8988T (cell line): ENCODE measurements at regions not wholly inside any gene's neighbourhood (a gene's known extent, or its start where the extent isn't known, plus 50 kb on each side); places are given as distances from the start of the nearest gene placed in this dataset.

Experiments used
- DNase-seq: peaks from one replicate; pipeline ENCODE4 v3.0.0; 2011

DNA sequence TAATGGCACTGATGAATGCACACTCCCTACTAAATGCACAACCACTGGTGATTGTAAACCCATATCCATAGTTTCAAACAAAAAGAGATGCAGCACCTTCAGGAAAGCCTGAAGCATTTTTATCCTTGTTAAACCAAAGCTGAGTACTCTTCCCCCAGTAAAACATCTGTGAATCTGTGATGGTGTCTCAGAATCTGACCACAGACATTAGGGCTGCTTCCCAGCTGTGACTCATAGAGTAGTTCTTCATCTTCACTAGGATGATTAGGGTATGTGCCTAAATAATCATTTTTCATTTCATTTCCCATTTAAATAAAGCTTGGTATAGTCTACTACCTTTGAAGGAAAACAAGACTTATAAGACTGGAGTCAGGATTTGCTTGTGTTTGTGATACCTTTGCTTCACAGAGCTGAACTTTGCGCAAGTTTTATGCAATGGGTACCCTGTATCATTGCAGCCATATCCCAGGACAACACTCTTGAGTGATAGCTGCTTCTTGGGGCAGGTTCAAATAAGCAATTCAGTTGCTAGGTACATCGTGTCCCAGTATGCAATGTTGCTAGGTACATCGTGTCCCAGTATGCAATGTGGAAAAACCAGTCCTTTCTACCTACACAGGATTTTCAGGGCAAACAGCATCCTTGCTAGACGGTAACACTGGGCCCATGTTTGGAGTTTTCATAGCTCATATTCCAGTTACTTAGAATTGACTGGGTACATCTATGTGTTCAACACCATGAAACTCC, 277.1 kb downstream of the IRS2 start:
- no peak for DNase-seq

DNA sequence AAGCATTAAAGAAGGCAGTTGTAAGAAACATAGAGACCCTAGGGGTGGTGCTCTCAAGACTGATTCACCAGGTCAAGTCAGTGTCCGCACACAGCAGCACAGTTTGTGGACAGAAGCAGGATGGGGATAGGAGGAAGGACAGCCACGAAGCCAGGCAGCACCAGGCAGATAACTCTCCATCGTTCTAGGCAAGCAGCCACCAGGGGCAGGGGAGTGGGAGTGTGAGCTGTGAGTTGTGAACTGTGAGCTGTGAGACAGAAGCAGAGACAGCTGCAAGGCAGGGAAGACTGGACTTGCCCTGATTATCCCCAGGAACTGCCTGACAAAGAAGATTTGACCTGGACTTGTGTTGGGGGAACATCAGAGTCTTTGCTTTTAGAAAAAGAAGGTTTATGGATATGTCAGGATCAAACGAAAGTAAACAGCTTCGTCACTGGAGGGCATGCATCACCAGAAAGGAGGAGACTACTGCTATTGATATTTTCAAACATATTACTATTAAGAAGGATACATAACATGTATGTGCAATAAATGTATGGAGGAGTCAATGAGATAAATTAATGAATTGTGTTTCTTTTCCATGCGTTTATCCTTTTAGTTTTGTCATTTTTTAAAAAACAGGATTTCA, 286.1 kb downstream of the IRS2 start:
- no peak for DNase-seq

DNA sequence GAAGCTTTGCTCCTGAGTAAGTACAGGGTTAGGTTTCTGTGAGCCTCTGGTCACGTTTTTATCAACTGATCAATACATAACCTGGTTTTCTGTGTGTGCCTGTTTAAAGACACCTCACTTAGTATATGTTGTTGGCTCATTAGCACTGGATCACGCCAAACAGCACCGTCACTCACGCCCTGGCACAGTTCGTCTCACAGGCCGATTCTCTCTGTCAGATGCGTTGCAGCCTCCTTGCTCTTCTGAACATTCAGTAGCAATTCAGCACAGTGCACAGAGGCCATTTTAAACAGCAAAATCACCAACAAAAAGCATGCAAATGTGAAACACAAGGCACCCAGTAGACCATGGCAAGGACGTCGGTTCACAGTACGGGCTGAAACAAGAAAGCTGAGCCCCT, 288.5 kb downstream of the IRS2 start:
- DNase-seq: no peak

- no peak for DNase-seq
Observed at GRCh38 chr13:109496216-109496615, 290.2 kb downstream of the IRS2 start.

DNA sequence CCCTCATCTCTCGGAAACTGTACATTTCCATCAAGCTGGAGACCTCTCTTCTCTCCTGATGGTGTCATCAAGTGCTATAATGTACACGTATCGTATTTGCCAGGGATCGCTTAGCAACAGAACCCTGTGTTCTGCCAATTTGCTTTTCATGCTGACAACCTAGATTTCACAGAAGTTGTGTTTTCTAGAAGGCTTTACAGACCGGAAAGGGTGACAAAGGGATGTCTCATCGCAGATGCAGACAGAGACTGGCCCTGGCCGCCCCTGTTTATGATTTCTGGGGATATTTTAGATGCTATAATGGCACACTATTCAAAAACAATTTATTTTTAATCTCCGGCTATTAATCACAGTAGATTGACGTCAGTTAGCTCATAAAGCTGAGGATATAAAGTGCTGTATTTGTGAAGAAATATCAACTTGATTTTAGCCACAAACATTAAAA, 291.4 kb downstream of the IRS2 start:
- DNase-seq: no peak

GRCh38 chr13:109485136-109485794, 301.1 kb downstream of the IRS2 start:
- DNase-seq: no peak

DNA sequence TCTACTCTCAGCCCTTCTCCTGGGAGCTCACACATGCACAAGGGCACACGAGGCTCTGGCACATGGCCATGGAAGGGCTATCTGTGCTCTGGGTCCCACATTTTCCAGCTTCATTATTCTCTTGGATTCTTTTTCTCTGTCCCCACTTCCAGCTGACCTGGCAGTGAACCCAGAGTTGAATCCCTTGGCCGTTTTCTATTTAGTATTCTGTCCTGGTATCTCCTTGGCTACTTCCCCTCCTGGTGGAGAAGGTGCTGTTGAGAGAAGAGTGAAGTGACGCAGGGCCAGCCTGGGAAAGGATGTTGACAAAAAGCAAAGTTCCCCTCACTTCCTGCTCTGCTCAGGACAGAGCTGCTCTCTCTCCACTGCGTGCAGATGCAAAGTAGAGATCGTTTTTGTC, 303.1 kb downstream of the IRS2 start:
- DNase-seq: no peak

DNA sequence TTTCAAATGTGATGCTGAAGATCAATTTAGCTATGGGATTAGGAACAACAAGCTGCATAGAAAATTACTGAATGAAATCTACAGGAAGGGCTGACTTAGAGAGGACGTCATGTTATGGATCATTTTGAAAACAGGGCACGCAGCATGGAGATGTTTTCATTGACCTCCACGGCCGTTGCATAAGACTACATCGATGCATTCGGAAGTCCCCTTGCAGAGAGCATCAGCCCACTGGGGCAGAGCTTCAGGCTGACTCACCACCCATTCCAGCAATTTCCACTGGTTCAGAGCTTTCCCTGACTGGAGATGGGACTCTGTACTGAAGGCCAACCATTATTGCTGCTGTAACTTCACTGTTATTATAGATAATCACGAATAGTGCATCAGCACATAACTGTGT, 305.3 kb downstream of the IRS2 start:
- no peak for DNase-seq

DNA sequence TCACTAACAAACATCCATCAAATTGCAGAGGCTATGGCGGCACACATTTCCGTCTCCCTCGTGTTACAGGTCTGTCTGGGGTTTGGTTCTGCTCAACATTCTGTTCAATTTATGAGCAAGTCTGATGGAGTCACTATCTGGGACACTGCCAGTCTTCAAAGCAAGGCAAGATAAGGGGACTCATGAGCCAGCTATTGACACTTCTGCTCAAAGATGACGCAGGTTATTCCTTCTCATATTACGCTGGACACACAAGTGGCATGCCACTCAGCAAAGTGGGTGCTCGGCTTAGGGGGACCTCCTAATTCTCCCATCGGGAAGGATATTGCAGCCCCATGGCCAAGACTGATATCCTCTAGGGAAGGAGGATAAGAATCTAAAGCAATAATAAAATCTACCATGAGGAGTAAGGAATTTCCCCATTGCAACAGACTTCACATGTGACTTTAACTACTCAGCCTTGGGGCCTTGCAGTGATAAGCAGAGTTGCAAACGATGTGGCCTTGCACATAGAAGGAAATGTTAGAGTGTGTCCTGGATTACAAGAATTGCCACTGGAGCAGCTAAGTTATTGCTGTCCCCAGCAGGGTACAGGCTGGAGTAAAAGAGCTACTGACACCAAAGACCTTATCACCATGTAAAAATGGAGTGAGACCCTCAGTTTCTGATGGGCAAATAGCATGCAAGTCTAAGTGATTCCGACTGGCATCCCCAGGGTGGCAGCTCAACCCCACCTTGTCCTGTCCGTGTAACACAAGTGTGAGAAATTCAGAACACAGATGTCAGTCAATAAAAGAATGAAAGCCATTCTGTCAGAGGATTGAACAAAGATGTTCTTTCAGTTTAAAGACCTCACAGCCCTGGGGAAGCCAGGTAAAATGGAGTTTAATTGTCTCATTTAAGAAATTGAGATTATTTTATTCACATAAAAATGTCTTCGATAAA, 306.1 kb downstream of the IRS2 start:
- no peak for DNase-seq

DNA sequence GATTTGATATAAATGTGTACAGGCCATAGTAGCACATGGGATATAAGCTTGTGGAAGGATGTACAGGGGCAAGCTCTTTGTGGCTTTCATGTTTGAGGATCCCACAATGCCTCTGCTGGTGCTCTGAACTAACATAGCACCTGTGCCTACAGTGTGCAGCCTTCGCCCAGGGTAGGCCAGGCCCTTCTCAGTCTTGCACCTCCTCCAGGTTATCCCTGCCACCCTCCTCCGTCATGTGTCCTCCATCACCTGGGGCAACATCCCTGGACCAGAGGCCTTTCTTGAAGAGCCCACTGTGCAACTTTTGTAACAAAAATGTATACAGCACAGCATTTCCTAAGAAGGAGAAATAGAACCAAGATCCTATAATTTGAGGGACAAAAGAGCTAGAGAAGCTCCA, 306.8 kb downstream of the IRS2 start:
- no peak for DNase-seq

DNA sequence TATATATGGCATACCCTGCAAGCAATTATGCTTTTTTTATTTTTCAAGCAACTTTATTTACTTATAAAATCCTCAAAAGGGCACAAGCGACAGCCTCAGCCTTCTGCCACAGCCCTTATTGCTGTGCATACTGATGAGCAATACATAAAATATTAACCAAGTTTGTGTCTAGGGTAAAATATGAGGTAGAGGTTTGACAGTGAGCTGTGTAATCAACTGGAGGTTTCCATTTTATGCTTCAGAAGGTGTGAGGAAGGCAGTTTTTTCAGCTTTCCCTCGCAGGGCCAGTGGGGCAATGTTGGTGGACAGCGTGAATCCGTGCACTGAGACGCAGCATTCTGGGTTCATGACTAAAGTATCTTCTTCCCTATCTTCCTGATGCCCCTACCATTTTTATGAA, 310.4 kb downstream of the IRS2 start:
- DNase-seq: no peak

DNA sequence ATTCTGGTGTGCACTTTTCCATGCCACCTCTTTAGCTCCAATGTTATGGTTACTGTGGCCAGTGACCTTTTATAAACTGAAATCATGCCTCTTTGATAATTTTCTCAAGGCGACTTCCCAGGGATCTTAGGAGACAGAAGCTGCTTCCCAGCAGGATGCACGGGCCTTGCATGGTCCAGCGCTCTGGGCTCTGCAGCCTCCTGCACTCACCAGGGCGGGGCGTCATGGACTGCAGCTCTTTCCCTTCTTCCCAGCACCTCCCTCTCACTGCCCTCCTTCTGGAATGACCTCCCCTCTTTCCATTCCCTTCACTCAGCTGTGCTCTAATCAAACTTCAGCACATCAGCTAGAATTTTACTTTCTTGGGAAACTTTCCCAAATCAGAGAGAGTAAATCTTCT, 318.3 kb downstream of the IRS2 start:
- DNase-seq: no peak

GRCh38 chr13:109465148-109465547, 321.2 kb downstream of the IRS2 start:
- no peak for DNase-seq

- DNase-seq: no peak
Observed at GRCh38 chr13:109454167-109454917, 332.0 kb downstream of the IRS2 start.

GRCh38 chr13:109451726-109452125, 334.7 kb downstream of the IRS2 start:
- DNase-seq: no peak

DNA sequence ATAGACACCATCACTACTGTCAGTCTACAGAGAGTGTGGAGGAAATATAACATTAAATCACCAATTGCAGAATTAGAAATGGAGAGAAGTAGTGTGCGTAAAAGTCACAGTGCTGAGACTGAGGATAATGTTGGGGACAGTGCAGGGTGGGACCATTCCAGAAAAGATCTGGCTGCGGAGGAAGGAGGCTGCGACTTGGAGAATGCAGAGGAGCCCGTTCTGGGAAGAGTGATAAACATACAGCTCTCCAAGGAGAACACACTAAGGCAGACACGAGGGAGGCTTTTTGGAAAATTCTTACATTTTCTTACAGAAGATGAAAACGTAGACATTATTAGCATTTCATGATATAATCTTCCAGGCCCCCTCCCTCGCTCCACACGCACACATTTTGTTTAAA, 337.8 kb downstream of the IRS2 start:
- no peak for DNase-seq

DNA sequence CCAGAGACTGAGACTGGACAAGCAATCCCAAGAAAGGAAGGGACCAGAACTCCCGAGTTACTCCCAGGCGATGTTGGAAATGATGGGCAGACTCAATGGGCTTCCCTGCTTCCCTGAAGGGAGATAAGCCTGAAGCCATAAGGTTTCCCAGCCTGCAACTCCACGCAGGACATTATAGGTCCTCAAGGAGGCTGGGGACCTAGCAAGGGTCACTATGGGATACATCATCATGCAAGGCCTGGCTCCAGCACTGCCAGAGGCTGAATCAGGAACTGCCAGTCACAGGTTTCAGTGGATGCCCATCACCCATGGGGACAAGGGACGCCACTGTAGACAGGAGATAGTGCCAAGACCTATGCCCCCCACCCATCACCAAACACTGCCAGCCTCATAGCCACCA, 338.7 kb downstream of the IRS2 start:
- DNase-seq: no peak

DNA sequence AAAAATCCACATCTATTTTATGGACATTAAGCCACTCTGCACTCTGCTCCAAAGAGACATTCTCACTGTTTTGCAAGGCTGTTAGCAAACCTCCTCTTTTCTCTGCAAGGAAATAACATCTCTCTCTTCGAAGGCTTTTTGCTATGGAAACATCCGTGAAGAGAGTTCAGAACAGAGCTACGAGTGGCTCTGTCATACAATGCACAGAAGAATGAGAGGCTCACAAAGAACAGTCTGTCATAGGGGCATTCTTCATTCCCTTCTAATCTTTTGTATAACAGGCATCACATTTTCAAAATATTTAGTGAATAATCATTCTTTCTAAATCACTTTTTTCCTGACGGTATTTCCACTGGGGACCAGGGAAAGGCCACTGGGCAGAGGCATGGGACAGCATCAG, 346.1 kb downstream of the IRS2 start:
- no peak for DNase-seq

GRCh38 chr13:109439813-109440212, 346.6 kb downstream of the IRS2 start:
- no peak for DNase-seq

- no peak for DNase-seq
Observed at GRCh38 chr13:109436841-109437240, 349.5 kb downstream of the IRS2 start.

- no peak for DNase-seq
Observed at GRCh38 chr13:109436055-109436622, 350.2 kb downstream of the IRS2 start.

DNA sequence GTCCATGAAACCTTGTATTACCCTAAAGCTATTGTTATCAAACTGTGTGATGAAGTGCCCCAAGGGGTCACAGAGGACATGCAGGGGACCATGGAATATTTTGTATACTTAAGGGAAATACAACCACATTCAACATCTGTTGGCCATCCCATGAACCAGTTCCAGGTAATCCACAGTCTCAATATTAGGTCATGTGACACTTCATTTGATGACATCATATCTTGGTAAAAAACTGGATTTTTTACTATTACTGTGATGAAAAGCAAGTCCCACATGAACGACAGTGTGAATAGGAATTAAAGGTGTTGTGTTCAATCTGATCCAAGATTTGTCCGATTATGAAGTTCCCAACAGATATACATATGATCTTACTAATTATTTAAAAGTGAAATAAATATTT, 355.2 kb downstream of the IRS2 start:
- DNase-seq: no peak
